ENCODE measurements at regions not wholly inside any gene's neighbourhood (a gene's known extent, or its start where the extent isn't known, plus 50 kb on each side); places are given as distances from the start of the nearest gene placed in this dataset.

DNA sequence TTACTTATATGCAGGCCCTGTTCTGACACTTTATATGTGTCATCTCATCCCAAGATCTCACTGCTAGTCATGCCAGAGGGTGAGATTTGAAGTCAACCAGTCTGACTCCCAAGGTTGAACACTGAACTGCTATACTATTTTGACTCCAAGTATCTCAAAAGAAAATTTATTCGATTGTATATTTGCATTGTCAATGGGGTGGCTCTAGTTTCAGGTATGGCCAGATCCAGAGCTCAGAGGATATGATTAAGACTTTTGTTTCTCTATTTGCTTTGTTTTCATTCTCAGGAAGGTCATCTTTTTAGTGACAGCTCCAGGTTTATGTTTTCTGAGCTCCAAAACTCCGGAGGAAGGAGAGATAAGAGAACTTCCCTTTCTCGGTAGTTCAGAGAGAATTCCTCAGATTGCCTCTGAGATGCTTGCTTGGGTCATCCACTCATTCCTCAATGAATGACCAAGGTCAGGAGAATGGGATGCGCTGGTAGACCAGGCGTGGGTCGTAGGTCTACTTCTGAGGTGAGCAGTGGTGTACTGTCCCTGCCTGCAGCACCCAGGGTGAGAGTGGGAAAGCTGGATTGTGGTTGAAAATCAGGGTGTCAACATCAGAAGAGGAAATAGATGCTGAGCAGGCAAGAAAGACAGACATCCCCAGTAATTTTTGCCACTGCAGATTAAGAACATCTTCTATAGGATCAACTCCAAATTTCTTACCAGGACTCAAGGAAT is 99.3 kb downstream of the PFDN4 start:
- WGBS (ENCODE audit: missing lambda C conversion rate) = 44% methylated on average over 6 of the region's 6 CpGs
- TF ChIP-seq KDM5A (IDR thresholded peaks at IDR 0.05) = no peak
- no peak for TF ChIP-seq HOXA7 (CRISPR knock-in tag; IDR thresholded peaks at IDR 0.05)
- TF ChIP-seq, protein P1, sequence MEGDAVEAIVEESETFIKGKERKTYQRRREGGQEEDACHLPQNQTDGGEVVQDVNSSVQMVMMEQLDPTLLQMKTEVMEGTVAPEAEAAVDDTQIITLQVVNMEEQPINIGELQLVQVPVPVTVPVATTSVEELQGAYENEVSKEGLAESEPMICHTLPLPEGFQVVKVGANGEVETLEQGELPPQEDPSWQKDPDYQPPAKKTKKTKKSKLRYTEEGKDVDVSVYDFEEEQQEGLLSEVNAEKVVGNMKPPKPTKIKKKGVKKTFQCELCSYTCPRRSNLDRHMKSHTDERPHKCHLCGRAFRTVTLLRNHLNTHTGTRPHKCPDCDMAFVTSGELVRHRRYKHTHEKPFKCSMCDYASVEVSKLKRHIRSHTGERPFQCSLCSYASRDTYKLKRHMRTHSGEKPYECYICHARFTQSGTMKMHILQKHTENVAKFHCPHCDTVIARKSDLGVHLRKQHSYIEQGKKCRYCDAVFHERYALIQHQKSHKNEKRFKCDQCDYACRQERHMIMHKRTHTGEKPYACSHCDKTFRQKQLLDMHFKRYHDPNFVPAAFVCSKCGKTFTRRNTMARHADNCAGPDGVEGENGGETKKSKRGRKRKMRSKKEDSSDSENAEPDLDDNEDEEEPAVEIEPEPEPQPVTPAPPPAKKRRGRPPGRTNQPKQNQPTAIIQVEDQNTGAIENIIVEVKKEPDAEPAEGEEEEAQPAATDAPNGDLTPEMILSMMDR (IDR thresholded peaks at IDR 0.05) = no peak
- no peak for TF ChIP-seq FOXS1 (CRISPR knock-in tag; IDR thresholded peaks at IDR 0.05)
- no peak for TF ChIP-seq RARB (CRISPR knock-in tag; IDR thresholded peaks at IDR 0.05)
- TF ChIP-seq, protein P2, sequence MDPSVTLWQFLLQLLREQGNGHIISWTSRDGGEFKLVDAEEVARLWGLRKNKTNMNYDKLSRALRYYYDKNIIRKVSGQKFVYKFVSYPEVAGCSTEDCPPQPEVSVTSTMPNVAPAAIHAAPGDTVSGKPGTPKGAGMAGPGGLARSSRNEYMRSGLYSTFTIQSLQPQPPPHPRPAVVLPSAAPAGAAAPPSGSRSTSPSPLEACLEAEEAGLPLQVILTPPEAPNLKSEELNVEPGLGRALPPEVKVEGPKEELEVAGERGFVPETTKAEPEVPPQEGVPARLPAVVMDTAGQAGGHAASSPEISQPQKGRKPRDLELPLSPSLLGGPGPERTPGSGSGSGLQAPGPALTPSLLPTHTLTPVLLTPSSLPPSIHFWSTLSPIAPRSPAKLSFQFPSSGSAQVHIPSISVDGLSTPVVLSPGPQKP (IDR thresholded peaks at IDR 0.05; ENCODE audit: low read depth, low read length) = no peak
- TF ChIP-seq TFCP2L1 (CRISPR knock-in tag; IDR thresholded peaks at IDR 0.05) = no peak
- TF ChIP-seq, protein P3, sequence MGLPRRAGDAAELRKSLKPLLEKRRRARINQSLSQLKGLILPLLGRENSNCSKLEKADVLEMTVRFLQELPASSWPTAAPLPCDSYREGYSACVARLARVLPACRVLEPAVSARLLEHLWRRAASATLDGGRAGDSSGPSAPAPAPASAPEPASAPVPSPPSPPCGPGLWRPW (IDR thresholded peaks at IDR 0.05) = no peak
- no peak for FAIRE-seq
- Histone ChIP-seq H3K4me3 (no peak overlapping the region), H3K4me1 (no peaks in the 10 kb centered on the region), H3K9me3 (no peaks in the 10 kb centered on the region), H3K27ac (no peak overlapping the region), H3K4me2 (no peak overlapping the region)
- POLR2A ChIA-PET = no interaction called here
- DNase-seq (ENCODE audit: low read depth in 1 of 2, low spot score in 1 of 2) = no peak
- no peak for ATAC-seq
- CTCF ChIA-PET = no interaction called here

DNA sequence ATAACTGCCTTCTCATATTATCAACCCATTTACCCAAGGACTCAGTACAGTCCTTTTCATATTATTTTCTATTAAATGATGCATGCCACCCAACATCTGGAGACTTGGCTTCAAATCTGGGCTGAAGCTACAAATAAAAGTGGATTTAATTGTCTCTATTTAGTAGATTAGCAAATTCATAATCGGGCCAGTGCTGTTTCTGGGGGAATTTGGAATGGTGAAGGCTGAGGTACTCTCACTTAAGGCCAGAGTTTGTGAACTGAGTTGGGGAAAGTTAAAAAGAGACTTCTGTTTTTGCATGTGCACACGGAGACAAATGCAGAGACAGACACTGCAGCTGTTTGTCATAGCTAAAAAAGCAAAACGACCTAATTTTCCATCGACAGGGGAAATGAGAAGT is 100.9 kb downstream of the PFDN4 start:
- DNase-seq (ENCODE audit: low read depth in 1 of 2, low spot score in 1 of 2) (no peak), FAIRE-seq (no peak), ATAC-seq (no peak)
- no peaks in the 10 kb centered on the region for H3K9me3 ChIP-seq
- H3K27ac ChIP-seq = no peak overlapping the region
- ChIA-PET POLR2A (no interaction called here), CTCF (interaction anchor here (1.1 kb wide), 1 partner anchor 11 kb away, joined by 3 read pairs; no protein-coding TSS in a partner anchor)
- 28% methylated on average over 4 of the region's 4 CpGs for WGBS (ENCODE audit: missing lambda C conversion rate)
- no peak overlapping the region for H3K4me2 ChIP-seq
- TF ChIP-seq EP300 (IDR thresholded peaks at IDR 0.05) (no peak), POLR2A (IDR thresholded peaks at IDR 0.05; ENCODE audit: low read length) (no peak), HEYL (CRISPR knock-in tag; IDR thresholded peaks at IDR 0.05) (no peak), ESRRA (IDR thresholded peaks at IDR 0.05; ENCODE audit: borderline replicate concordance, low read length) (no peak), JUN (IDR thresholded peaks at IDR 0.05) (no peak), FOXS1 (CRISPR knock-in tag; IDR thresholded peaks at IDR 0.05) (no peak), ZC3H11A (IDR thresholded peaks at IDR 0.05) (no peak), HDAC2 (IDR thresholded peaks at IDR 0.05) (no peak), NFE2L2 (conservative IDR thresholded peaks at IDR 0.05; ENCODE audit: low read length) (no peak), POLR2AphosphoS2 (conservative IDR thresholded peaks at IDR 0.05; ENCODE audit: low read length) (no peak), FOSB (CRISPR knock-in tag; IDR thresholded peaks at IDR 0.05) (no peak), SMC3 (IDR thresholded peaks at IDR 0.05) (no peak), RNF2 (IDR thresholded peaks at IDR 0.05; ENCODE audit: borderline replicate concordance, low read depth) (no peak), ZNF302 (CRISPR knock-in tag; IDR thresholded peaks at IDR 0.05) (no peak)
- TF ChIP-seq, protein P1 (IDR thresholded peaks at IDR 0.05) = no peak
- TF ChIP-seq, protein P4, sequence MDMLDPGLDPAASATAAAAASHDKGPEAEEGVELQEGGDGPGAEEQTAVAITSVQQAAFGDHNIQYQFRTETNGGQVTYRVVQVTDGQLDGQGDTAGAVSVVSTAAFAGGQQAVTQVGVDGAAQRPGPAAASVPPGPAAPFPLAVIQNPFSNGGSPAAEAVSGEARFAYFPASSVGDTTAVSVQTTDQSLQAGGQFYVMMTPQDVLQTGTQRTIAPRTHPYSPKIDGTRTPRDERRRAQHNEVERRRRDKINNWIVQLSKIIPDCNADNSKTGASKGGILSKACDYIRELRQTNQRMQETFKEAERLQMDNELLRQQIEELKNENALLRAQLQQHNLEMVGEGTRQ (IDR thresholded peaks at IDR 0.05) = no peak
- H3K4me3 ChIP-seq = no peak overlapping the region
- no peaks in the 10 kb centered on the region for H3K4me1 ChIP-seq
